ENCODE measurements at regions not wholly inside any gene's neighbourhood (a gene's known extent, or its start where the extent isn't known, plus 50 kb on each side); places are given as distances from the start of the nearest gene placed in this dataset.

DNA sequence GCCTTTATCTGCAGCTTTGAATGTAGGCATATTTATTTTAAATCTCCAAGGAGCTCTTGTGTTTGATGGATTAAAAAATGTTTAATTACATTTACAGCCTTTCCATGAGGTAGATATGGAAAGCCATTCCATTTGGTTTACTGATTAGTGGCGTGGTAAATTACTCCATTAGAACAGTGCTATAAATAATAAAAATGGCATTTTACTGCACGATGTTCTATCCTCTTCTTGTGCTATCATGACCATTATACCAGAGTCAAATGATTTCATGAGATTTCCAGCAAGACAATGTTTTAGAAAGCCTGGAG is 250.9 kb upstream of the HTR2A start:
- peaks cover 1% of the 10 kb centered on the region; the same call in 1 of the 2 replicates for H3K27me3 Mint-ChIP-seq (ENCODE audit: low read depth)

More for the DNA sequence above, 250.9 kb upstream of the HTR2A start:
- H2BK12ac ChIP-seq (ENCODE audit: insufficient read length, low read depth, low read length), result no peak overlapping the region
- peaks cover 12 to 21% of the 10 kb centered on the region in 2 experiments for H3K4me1 Mint-ChIP-seq
- no peak overlapping the region for H2BK20ac ChIP-seq (ENCODE audit: low read depth, low read length, poor library complexity, severe bottlenecking)
- no peak overlapping the region for H2BK15ac ChIP-seq (ENCODE audit: low read depth, low read length)
- no peaks in the 10 kb centered on the region for H3K9me3 Mint-ChIP-seq
- no peak overlapping the region for H3K18ac ChIP-seq (ENCODE audit: insufficient read length, low read depth, low read length)
- no peak overlapping the region for H2BK5ac ChIP-seq (ENCODE audit: insufficient read length, low read length)
- H3K23me2 ChIP-seq (ENCODE audit: insufficient read length, low read depth, low read length, poor library complexity, severe bottlenecking), result no peaks in the 10 kb centered on the region
- H3K27ac ChIP-seq (ENCODE audit: insufficient read length, low read depth, low read length), result no peak overlapping the region
- H3K79me1 ChIP-seq (ENCODE audit: insufficient read depth, low read depth, low read length, poor library complexity, severe bottlenecking), result no peaks in the 10 kb centered on the region
- no peaks in the 10 kb centered on the region; the same call in 1 of the 2 replicates for H3K4me1 ChIP-seq (ENCODE audit: insufficient read depth, low read length)
- H4K5ac ChIP-seq (ENCODE audit: insufficient read length, low read depth, low read length), result no peak overlapping the region
- TF ChIP-seq, protein P1, sequence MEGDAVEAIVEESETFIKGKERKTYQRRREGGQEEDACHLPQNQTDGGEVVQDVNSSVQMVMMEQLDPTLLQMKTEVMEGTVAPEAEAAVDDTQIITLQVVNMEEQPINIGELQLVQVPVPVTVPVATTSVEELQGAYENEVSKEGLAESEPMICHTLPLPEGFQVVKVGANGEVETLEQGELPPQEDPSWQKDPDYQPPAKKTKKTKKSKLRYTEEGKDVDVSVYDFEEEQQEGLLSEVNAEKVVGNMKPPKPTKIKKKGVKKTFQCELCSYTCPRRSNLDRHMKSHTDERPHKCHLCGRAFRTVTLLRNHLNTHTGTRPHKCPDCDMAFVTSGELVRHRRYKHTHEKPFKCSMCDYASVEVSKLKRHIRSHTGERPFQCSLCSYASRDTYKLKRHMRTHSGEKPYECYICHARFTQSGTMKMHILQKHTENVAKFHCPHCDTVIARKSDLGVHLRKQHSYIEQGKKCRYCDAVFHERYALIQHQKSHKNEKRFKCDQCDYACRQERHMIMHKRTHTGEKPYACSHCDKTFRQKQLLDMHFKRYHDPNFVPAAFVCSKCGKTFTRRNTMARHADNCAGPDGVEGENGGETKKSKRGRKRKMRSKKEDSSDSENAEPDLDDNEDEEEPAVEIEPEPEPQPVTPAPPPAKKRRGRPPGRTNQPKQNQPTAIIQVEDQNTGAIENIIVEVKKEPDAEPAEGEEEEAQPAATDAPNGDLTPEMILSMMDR (conservative IDR thresholded peaks at IDR 0.05), result no peak
- no peak overlapping the region for H4K91ac ChIP-seq (ENCODE audit: insufficient read length, low read depth, low read length)
- no peak overlapping the region for H3K4ac ChIP-seq (ENCODE audit: low read depth, low read length)
- no peak overlapping the region for H3K9ac ChIP-seq (ENCODE audit: extremely low read depth, insufficient read length, low read length)
- no peak overlapping the region for H3K4me3 Mint-ChIP-seq
- no peak overlapping the region for H3K56ac ChIP-seq (ENCODE audit: insufficient read length, low read depth, low read length)
- no peaks in the 10 kb centered on the region for H4K20me1 ChIP-seq (ENCODE audit: control insufficient read depth, insufficient read depth, insufficient read length)
- H3K23ac ChIP-seq (ENCODE audit: insufficient read length, low read depth, low read length), result no peak overlapping the region
- H2AFZ ChIP-seq (ENCODE audit: low read length), result no peak overlapping the region
- WGBS (ENCODE audit: extremely low coverage, insufficient read length, low lambda C conversion rate), result no CpG with 5 or more reads among the region's 2 CpGs
- H4K8ac ChIP-seq (replicated peaks; ENCODE audit: insufficient read length, low read depth, low read length), result no peak overlapping the region
- no peak overlapping the region for H2BK120ac ChIP-seq (ENCODE audit: low read depth, low read length, poor library complexity, severe bottlenecking)
- H2AK5ac ChIP-seq (ENCODE audit: insufficient read length, low read length), result no peak overlapping the region
- H3K36me3 Mint-ChIP-seq (ENCODE audit: insufficient read depth in 1 of 3, low read depth in 3 of 3), result no peaks in the 10 kb centered on the region
- H3K14ac ChIP-seq (ENCODE audit: insufficient read depth, low read length), result no peak overlapping the region
- DNase-seq, result no peak
- no peak overlapping the region for H3T11ph ChIP-seq (ENCODE audit: low read length)
- H3K9me3 ChIP-seq (ENCODE audit: control insufficient read depth, low read depth, low read length), result no peaks in the 10 kb centered on the region
- no peak overlapping the region for H3K4me2 ChIP-seq (ENCODE audit: insufficient read depth, insufficient read length, low read length)
- H3K79me2 ChIP-seq (ENCODE audit: insufficient read depth, low read length), result no peaks in the 10 kb centered on the region
- no peaks in the 10 kb centered on the region for H3K27me3 ChIP-seq (ENCODE audit: insufficient read depth, low read length)
- no peak overlapping the region for H3K27ac Mint-ChIP-seq

Measured in H9 (cell line).